ENCODE measurements at regions not wholly inside any gene's neighbourhood (a gene's known extent, or its start where the extent isn't known, plus 50 kb on each side); places are given as distances from the start of the nearest gene placed in this dataset.

- Histone ChIP-seq H3K36me3 (ENCODE audit: insufficient read depth, low read length) (no peaks in the 10 kb centered on the region), H3K27me3 (ENCODE audit: insufficient read depth, low read length) (no peaks in the 10 kb centered on the region), H3K4me3 (ENCODE audit: low read length) (no peak overlapping the region), H3K4me1 (ENCODE audit: insufficient read depth, low read length) (no peaks in the 10 kb centered on the region), H3K9me3 (ENCODE audit: low read length) (no peaks in the 10 kb centered on the region), H2AFZ (ENCODE audit: low read depth, low read length) (no peak overlapping the region)
Measured at GRCh38 chr4:14841801-14842768, 160.2 kb upstream of the CPEB2 start.

GRCh38 chr4:14842964-14843630 is 159.2 kb upstream of the CPEB2 start:
- no peaks in the 10 kb centered on the region for H3K27me3 ChIP-seq (ENCODE audit: insufficient read depth, low read length)
- no peak overlapping the region for H3K4me3 ChIP-seq (ENCODE audit: low read length)
- no peaks in the 10 kb centered on the region for H3K4me1 ChIP-seq (ENCODE audit: insufficient read depth, low read length)
- no peaks in the 10 kb centered on the region for H3K36me3 ChIP-seq (ENCODE audit: insufficient read depth, low read length)
- no peaks in the 10 kb centered on the region for H3K9me3 ChIP-seq (ENCODE audit: low read length)
- H2AFZ ChIP-seq (ENCODE audit: low read depth, low read length): no peak overlapping the region

GRCh38 chr4:14844061-14844460 is 158.2 kb upstream of the CPEB2 start:
- H2AFZ ChIP-seq (ENCODE audit: low read depth, low read length): no peak overlapping the region
- H3K36me3 ChIP-seq (ENCODE audit: insufficient read depth, low read length): no peaks in the 10 kb centered on the region
- H3K4me1 ChIP-seq (ENCODE audit: insufficient read depth, low read length): no peaks in the 10 kb centered on the region
- H3K4me3 ChIP-seq (ENCODE audit: low read length): no peak overlapping the region
- no peaks in the 10 kb centered on the region for H3K27me3 ChIP-seq (ENCODE audit: insufficient read depth, low read length)
- no peaks in the 10 kb centered on the region for H3K9me3 ChIP-seq (ENCODE audit: low read length)

- Histone ChIP-seq H3K27me3 (ENCODE audit: insufficient read depth, low read length) (no peaks in the 10 kb centered on the region), H2AFZ (ENCODE audit: low read depth, low read length) (no peak overlapping the region), H3K36me3 (ENCODE audit: insufficient read depth, low read length) (no peaks in the 10 kb centered on the region), H3K4me3 (ENCODE audit: low read length) (no peak overlapping the region), H3K4me1 (ENCODE audit: insufficient read depth, low read length) (no peaks in the 10 kb centered on the region), H3K9me3 (ENCODE audit: low read length) (no peaks in the 10 kb centered on the region)
Measured at GRCh38 chr4:14848229-14848628, 154.1 kb upstream of the CPEB2 start.

- no peaks in the 10 kb centered on the region for H3K9me3 ChIP-seq (ENCODE audit: low read length)
- H3K4me1 ChIP-seq (ENCODE audit: insufficient read depth, low read length): no peaks in the 10 kb centered on the region
- no peak overlapping the region for H2AFZ ChIP-seq (ENCODE audit: low read depth, low read length)
- no peaks in the 10 kb centered on the region for H3K36me3 ChIP-seq (ENCODE audit: insufficient read depth, low read length)
- H3K4me3 ChIP-seq (ENCODE audit: low read length): no peak overlapping the region
- no peaks in the 10 kb centered on the region for H3K27me3 ChIP-seq (ENCODE audit: insufficient read depth, low read length)
Measured at GRCh38 chr4:14850455-14851097, 151.7 kb upstream of the CPEB2 start.

- no peak overlapping the region for H3K4me3 ChIP-seq (ENCODE audit: low read length)
- no peak overlapping the region for H2AFZ ChIP-seq (ENCODE audit: low read depth, low read length)
- no peaks in the 10 kb centered on the region for H3K36me3 ChIP-seq (ENCODE audit: insufficient read depth, low read length)
- H3K4me1 ChIP-seq (ENCODE audit: insufficient read depth, low read length): no peaks in the 10 kb centered on the region
- H3K27me3 ChIP-seq (ENCODE audit: insufficient read depth, low read length): no peaks in the 10 kb centered on the region
- H3K9me3 ChIP-seq (ENCODE audit: low read length): no peaks in the 10 kb centered on the region
Measured at GRCh38 chr4:14853176-14853943, 148.9 kb upstream of the CPEB2 start.

GRCh38 chr4:14855719-14856061 is 146.6 kb upstream of the CPEB2 start:
- no peak overlapping the region for H3K4me3 ChIP-seq (ENCODE audit: low read length)
- H3K4me1 ChIP-seq (ENCODE audit: insufficient read depth, low read length): no peaks in the 10 kb centered on the region

GRCh38 chr4:14856062-14856933 is 146.0 kb upstream of the CPEB2 start:
- no peak overlapping the region for H3K4me3 ChIP-seq (ENCODE audit: low read length)
- no peaks in the 10 kb centered on the region for H3K4me1 ChIP-seq (ENCODE audit: insufficient read depth, low read length)
- H2AFZ ChIP-seq (ENCODE audit: low read depth, low read length): no peak overlapping the region
- no peaks in the 10 kb centered on the region for H3K9me3 ChIP-seq (ENCODE audit: low read length)
- H3K27me3 ChIP-seq (ENCODE audit: insufficient read depth, low read length): no peaks in the 10 kb centered on the region
- no peaks in the 10 kb centered on the region for H3K36me3 ChIP-seq (ENCODE audit: insufficient read depth, low read length)

More at GRCh38 chr4:14855719-14856061, 146.6 kb upstream of the CPEB2 start:
- Histone ChIP-seq H2AFZ (ENCODE audit: low read depth, low read length) (no peak overlapping the region), H3K36me3 (ENCODE audit: insufficient read depth, low read length) (no peaks in the 10 kb centered on the region), H3K9me3 (ENCODE audit: low read length) (no peaks in the 10 kb centered on the region), H3K27me3 (ENCODE audit: insufficient read depth, low read length) (no peaks in the 10 kb centered on the region)

GRCh38 chr4:14856934-14857235 is 145.4 kb upstream of the CPEB2 start:
- H3K36me3 ChIP-seq (ENCODE audit: insufficient read depth, low read length): no peaks in the 10 kb centered on the region
- no peak overlapping the region for H2AFZ ChIP-seq (ENCODE audit: low read depth, low read length)
- no peaks in the 10 kb centered on the region for H3K9me3 ChIP-seq (ENCODE audit: low read length)
- H3K27me3 ChIP-seq (ENCODE audit: insufficient read depth, low read length): no peaks in the 10 kb centered on the region
- no peaks in the 10 kb centered on the region for H3K4me1 ChIP-seq (ENCODE audit: insufficient read depth, low read length)
- no peak overlapping the region for H3K4me3 ChIP-seq (ENCODE audit: low read length)

GRCh38 chr4:14857475-14857874 is 144.8 kb upstream of the CPEB2 start:
- Histone ChIP-seq H2AFZ (ENCODE audit: low read depth, low read length) (no peak overlapping the region), H3K4me3 (ENCODE audit: low read length) (no peak overlapping the region), H3K36me3 (ENCODE audit: insufficient read depth, low read length) (no peaks in the 10 kb centered on the region), H3K4me1 (ENCODE audit: insufficient read depth, low read length) (no peaks in the 10 kb centered on the region), H3K9me3 (ENCODE audit: low read length) (no peaks in the 10 kb centered on the region), H3K27me3 (ENCODE audit: insufficient read depth, low read length) (no peaks in the 10 kb centered on the region)

- H3K27me3 ChIP-seq (ENCODE audit: insufficient read depth, low read length): no peaks in the 10 kb centered on the region
- no peak overlapping the region for H2AFZ ChIP-seq (ENCODE audit: low read depth, low read length)
- H3K4me1 ChIP-seq (ENCODE audit: insufficient read depth, low read length): no peaks in the 10 kb centered on the region
- H3K9me3 ChIP-seq (ENCODE audit: low read length): no peaks in the 10 kb centered on the region
- no peaks in the 10 kb centered on the region for H3K36me3 ChIP-seq (ENCODE audit: insufficient read depth, low read length)
- H3K4me3 ChIP-seq (ENCODE audit: low read length): no peak overlapping the region
Measured at GRCh38 chr4:14857981-14858380, 144.3 kb upstream of the CPEB2 start.

GRCh38 chr4:14862891-14863290 is 139.4 kb upstream of the CPEB2 start:
- H3K4me3 ChIP-seq (ENCODE audit: low read length): no peak overlapping the region
- no peak overlapping the region for H2AFZ ChIP-seq (ENCODE audit: low read depth, low read length)
- H3K9me3 ChIP-seq (ENCODE audit: low read length): no peaks in the 10 kb centered on the region
- no peaks in the 10 kb centered on the region for H3K36me3 ChIP-seq (ENCODE audit: insufficient read depth, low read length)
- no peaks in the 10 kb centered on the region for H3K27me3 ChIP-seq (ENCODE audit: insufficient read depth, low read length)
- H3K4me1 ChIP-seq (ENCODE audit: insufficient read depth, low read length): no peaks in the 10 kb centered on the region

Measured in neuron (in vitro differentiated cells).